Sigmoid colon (tissue), 6 donors: ENCODE measurements at regions not wholly inside any gene's neighbourhood (a gene's known extent, or its start where the extent isn't known, plus 50 kb on each side); places are given as distances from the start of the nearest gene placed in this dataset.

ENCODE experiments used
- DNase-seq: peaks from one replicate; pipeline ENCODE4 v3.0.0-alpha.2; 2019
- H3K27ac ChIP-seq, 4 donors: fragments of 200-600 bp; sonication (generic); one replicate each; pipeline ENCODE4 v1.5.1; 2016 to 2019; ENCODE audit warnings: mild to moderate bottlenecking in 1 of 4
- H3K27me3 ChIP-seq, 3 donors: fragments of 200-600 bp; sonication (generic); one replicate each; pipeline ENCODE4 v1.5.1; 2019; ENCODE audit warnings: mild to moderate bottlenecking in 1 of 3
- H3K36me3 ChIP-seq, 4 donors: fragments of 200-600 bp; sonication (generic); one replicate each; pipeline ENCODE4 v1.5.1; 2016 to 2019
- H3K4me1 ChIP-seq, 4 donors: fragments of 200-600 bp; sonication (generic); one replicate each; pipeline ENCODE4 v1.5.1; 2017 to 2019
- H3K4me3 ChIP-seq, 4 donors: fragments of 200-600 bp; sonication (generic); one replicate each; pipeline ENCODE4 v1.5.1; 2017 to 2019; ENCODE audit warnings: mild to moderate bottlenecking in 2 of 4, moderate library complexity in 1 of 4
- H3K9me3 ChIP-seq, 4 donors: fragments of 200-600 bp in 3 of 4; sonication (generic) in 3 of 4; one replicate each; pipeline versions ENCODE4 v1.5.1 to v1.6.1; 2013 to 2019
- CTCF ChIP-seq, 4 experiments: fragments of 450-650 bp in 3 of 4; fragments of 200-600 bp in 1 of 4; IDR thresholded peaks; one replicate each; pipeline ENCODE4 v1.5.1; 2016 to 2019; ENCODE audit warnings: antibody characterized with exemption in 4 of 4, mild to moderate bottlenecking in 3 of 4, moderate library complexity in 2 of 4
- EP300 ChIP-seq, 4 donors: sonication (generic); formaldehyde crosslinking; IDR thresholded peaks; one replicate each; pipeline ENCODE4 v1.6.1; 2017; ENCODE audit warnings: antibody characterized with exemption in 4 of 4
- POLR2A ChIP-seq, 2 donors: fragments of 450-650 bp; IDR thresholded peaks; one replicate each; pipeline ENCODE4 v1.6.1; 2016; ENCODE audit warnings: antibody characterized with exemption in 2 of 2, mild to moderate bottlenecking in 2 of 2, moderate library complexity in 2 of 2
- POLR2AphosphoS5 ChIP-seq, 4 donors: sonication (generic); formaldehyde crosslinking; IDR thresholded peaks; one replicate each; pipeline ENCODE4 v1.6.1; 2017; ENCODE audit warnings: antibody characterized with exemption in 4 of 4
- WGBS, 2 donors: extraction: QIAGEN DNeasy Blood & Tissue Kit; methylation state at CpG; one replicate each; pipeline ENCODE4 v1.1.7; 2013; 5-methylcytosine and 5-hydroxymethylcytosine counted together
- intact Hi-C: fragments of 100-400 bp; cut with DNase I; formaldehyde crosslinking; loops from one replicate; pipeline ENCODE4 v1.15.1; 2023
- donor health status: healthy with polysubstance abuse.
- donor health status: healthy.

DNA sequence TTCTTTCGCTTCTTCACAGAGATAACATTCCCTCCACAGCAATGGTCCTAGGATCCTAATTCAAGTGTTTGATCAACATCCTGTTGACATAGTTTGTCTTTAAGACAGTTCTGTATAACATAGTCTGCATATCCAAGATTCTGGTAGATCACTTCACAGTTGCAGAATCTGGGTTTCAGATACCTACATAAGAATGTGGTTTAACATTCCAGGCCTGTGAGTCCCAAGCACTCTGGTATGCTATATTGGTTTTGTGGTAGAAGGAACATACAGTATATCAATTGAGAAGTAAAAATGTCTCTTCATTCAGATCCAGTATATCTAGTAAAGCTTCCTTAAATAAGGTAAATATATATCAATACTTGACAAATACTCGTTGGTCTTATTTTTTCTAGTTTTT is 914.2 kb upstream of the CDH6 start:
- H3K4me3 ChIP-seq = no peak overlapping the region
- no peaks in the 10 kb centered on the region for H3K4me1 ChIP-seq
- DNase-seq = no peak
- intact Hi-C loops = no loop called here
- H3K9me3 ChIP-seq = no peaks in the 10 kb centered on the region
- H3K36me3 ChIP-seq = no peaks in the 10 kb centered on the region
- H3K27ac ChIP-seq = no peak overlapping the region
- H3K27me3 ChIP-seq = no peaks in the 10 kb centered on the region
- TF ChIP-seq EP300 (IDR thresholded peaks at IDR 0.05) (no peak), CTCF (IDR thresholded peaks at IDR 0.05) (no peak), POLR2A (IDR thresholded peaks at IDR 0.05) (no peak), POLR2AphosphoS5 (IDR thresholded peaks at IDR 0.05) (no peak)
- 71 to 85% methylated on average over 2 of the region's 2 CpGs for WGBS, 2 donors

GRCh38 chr5:30267026-30267425 is 926.5 kb upstream of the CDH6 start:
- H3K9me3 ChIP-seq = no peaks in the 10 kb centered on the region
- no peak for TF ChIP-seq CTCF (IDR thresholded peaks at IDR 0.05)
- no peak for TF ChIP-seq POLR2AphosphoS5 (IDR thresholded peaks at IDR 0.05)
- no peak for TF ChIP-seq EP300 (IDR thresholded peaks at IDR 0.05)
- TF ChIP-seq POLR2A (IDR thresholded peaks at IDR 0.05) = no peak
- H3K36me3 ChIP-seq = no peaks in the 10 kb centered on the region

GRCh38 chr5:30239331-30240022 is 954.0 kb upstream of the CDH6 start:
- intact Hi-C loops = no loop called here
- WGBS, 2 donors = 65 to 78% methylated on average over 7 of the region's 7 CpGs
- H3K4me1 ChIP-seq = no peaks in the 10 kb centered on the region
- DNase-seq = no peak
- no peak overlapping the region for H3K27ac ChIP-seq
- TF ChIP-seq POLR2AphosphoS5 (IDR thresholded peaks at IDR 0.05) (no peak), EP300 (IDR thresholded peaks at IDR 0.05) (no peak), CTCF (IDR thresholded peaks at IDR 0.05) (no peak), POLR2A (IDR thresholded peaks at IDR 0.05) (no peak)
- no peaks in the 10 kb centered on the region for H3K27me3 ChIP-seq
- peaks cover 0 to 4% (median 0%) of the 10 kb centered on the region in 4 donors for H3K9me3 ChIP-seq
- no peak overlapping the region for H3K4me3 ChIP-seq
- no peaks in the 10 kb centered on the region for H3K36me3 ChIP-seq

More at GRCh38 chr5:30267026-30267425, 926.5 kb upstream of the CDH6 start:
- H3K27ac ChIP-seq = no peak overlapping the region
- intact Hi-C loops = no loop called here
- no peak for DNase-seq
- H3K4me3 ChIP-seq = no peak overlapping the region
- no peaks in the 10 kb centered on the region for H3K4me1 ChIP-seq
- no peaks in the 10 kb centered on the region for H3K27me3 ChIP-seq

- H3K4me1 ChIP-seq = no peaks in the 10 kb centered on the region
- peaks cover 0 to 4% (median 0%) of the 10 kb centered on the region in 4 donors for H3K9me3 ChIP-seq
- TF ChIP-seq CTCF (IDR thresholded peaks at IDR 0.05) (no peak), POLR2A (IDR thresholded peaks at IDR 0.05) (no peak), POLR2AphosphoS5 (IDR thresholded peaks at IDR 0.05) (no peak), EP300 (IDR thresholded peaks at IDR 0.05) (no peak)
- WGBS, 2 donors = 73 to 78% methylated on average over 2 of the region's 2 CpGs
- H3K27ac ChIP-seq = no peak overlapping the region
- no peaks in the 10 kb centered on the region for H3K36me3 ChIP-seq
- no peak overlapping the region for H3K4me3 ChIP-seq
- H3K27me3 ChIP-seq = no peaks in the 10 kb centered on the region
- intact Hi-C loops = no loop called here
- no peak for DNase-seq
Measured at GRCh38 chr5:30237189-30237588, 956.3 kb upstream of the CDH6 start.

- H3K27ac ChIP-seq = no peak overlapping the region
Measured at GRCh38 chr5:30209755-30210154, 983.7 kb upstream of the CDH6 start.

More at GRCh38 chr5:30209755-30210154, 983.7 kb upstream of the CDH6 start:
- intact Hi-C loops = no loop called here
- Histone ChIP-seq H3K9me3 (peaks cover 0 to 1% (median 0%) of the 10 kb centered on the region in 4 donors), H3K36me3 (no peaks in the 10 kb centered on the region), H3K4me3 (no peak overlapping the region), H3K27me3 (no peaks in the 10 kb centered on the region), H3K4me1 (no peaks in the 10 kb centered on the region)
- no peak for DNase-seq
- TF ChIP-seq POLR2AphosphoS5 (IDR thresholded peaks at IDR 0.05) = no peak
- no peak for TF ChIP-seq EP300 (IDR thresholded peaks at IDR 0.05)
- TF ChIP-seq CTCF (IDR thresholded peaks at IDR 0.05) = no peak
- TF ChIP-seq POLR2A (IDR thresholded peaks at IDR 0.05) = no peak
